HS-5 (cell line): ENCODE measurements at regions not wholly inside any gene's neighbourhood (a gene's known extent, or its start where the extent isn't known, plus 50 kb on each side); places are given as distances from the start of the nearest gene placed in this dataset.
"Not testable (repeated sequence)": the region's sequence is repeated elsewhere in the genome, so short reads cannot be mapped to it uniquely, and the experiment has no call there.

Experiments
- DNase-seq: peaks from one replicate; pipeline ENCODE4 v3.0.0-alpha.2; 2012; ENCODE audit warnings: low read depth

GRCh38 chr6:50998905-50999304 lies 180.2 kb downstream of the TFAP2B start:
- no peak for DNase-seq

- DNase-seq = no peak
These were observed 182.7 kb downstream of the TFAP2B start for GRCh38 chr6:51001399-51001798.

- DNase-seq = no peak
These were observed 185.7 kb downstream of the TFAP2B start for GRCh38 chr6:51004380-51004779.

GRCh38 chr6:51005779-51006178 lies 187.1 kb downstream of the TFAP2B start:
- DNase-seq = no peak

- DNase-seq = no peak
These were observed 188.6 kb downstream of the TFAP2B start for GRCh38 chr6:51007237-51007636.

GRCh38 chr6:51008693-51009092 lies 190.0 kb downstream of the TFAP2B start:
- not testable (repeated sequence) for DNase-seq

- no peak for DNase-seq
These were observed 194.7 kb downstream of the TFAP2B start for GRCh38 chr6:51013376-51013775.

GRCh38 chr6:51015394-51015793 lies 196.7 kb downstream of the TFAP2B start:
- DNase-seq = no peak

GRCh38 chr6:51016489-51016888 lies 197.8 kb downstream of the TFAP2B start:
- no peak for DNase-seq

- no peak for DNase-seq
These were observed 201.1 kb downstream of the TFAP2B start for GRCh38 chr6:51019806-51020205.

GRCh38 chr6:51021171-51021570 lies 202.5 kb downstream of the TFAP2B start:
- no peak for DNase-seq

GRCh38 chr6:51024126-51024525 lies 205.5 kb downstream of the TFAP2B start:
- no peak for DNase-seq

- DNase-seq = no peak
These were observed 206.6 kb downstream of the TFAP2B start for GRCh38 chr6:51025082-51025777.

GRCh38 chr6:51027283-51028065 lies 208.8 kb downstream of the TFAP2B start:
- DNase-seq = no peak

GRCh38 chr6:51028276-51028675 lies 209.6 kb downstream of the TFAP2B start:
- DNase-seq = peak; percentile 34

- DNase-seq = no peak
These were observed 210.9 kb downstream of the TFAP2B start for GRCh38 chr6:51029561-51029960.

GRCh38 chr6:51045548-51045947 lies 226.9 kb downstream of the TFAP2B start:
- no peak for DNase-seq

GRCh38 chr6:51049288-51049982 lies 230.8 kb downstream of the TFAP2B start:
- DNase-seq = no peak

- DNase-seq = no peak
These were observed 231.6 kb downstream of the TFAP2B start for GRCh38 chr6:51049983-51050877.

GRCh38 chr6:51052716-51053115 lies 234.0 kb downstream of the TFAP2B start:
- not testable (repeated sequence) for DNase-seq

GRCh38 chr6:51055316-51055715 lies 236.6 kb downstream of the TFAP2B start:
- DNase-seq = not testable (repeated sequence)

GRCh38 chr6:51057296-51057695 lies 238.6 kb downstream of the TFAP2B start:
- no peak for DNase-seq
